CD4-positive, alpha-beta T cell treated with Interleukin-6 at 100 ng/mL for 8 hours (primary cell): ENCODE measurements at regions not wholly inside any gene's neighbourhood (a gene's known extent, or its start where the extent isn't known, plus 50 kb on each side); places are given as distances from the start of the nearest gene placed in this dataset.

Experiments used
- DNase-seq: peaks from one replicate; pipeline ENCODE4 v3.0.0-alpha.2; 2020; ENCODE audit warnings: mixed read lengths, low spot score

- no peak for DNase-seq
Measured at GRCh38 chr15:31554261-31554660, 227.6 kb downstream of the KLF13 start.

- DNase-seq = no peak
Measured at GRCh38 chr15:31555022-31555421, 228.4 kb downstream of the KLF13 start.

GRCh38 chr15:31556494-31557150 lies 230.0 kb downstream of the KLF13 start:
- DNase-seq = no peak

GRCh38 chr15:31557899-31558298 lies 231.3 kb downstream of the KLF13 start:
- no peak for DNase-seq

- no peak for DNase-seq
Measured at GRCh38 chr15:31558840-31559239, 232.2 kb downstream of the KLF13 start.

DNA sequence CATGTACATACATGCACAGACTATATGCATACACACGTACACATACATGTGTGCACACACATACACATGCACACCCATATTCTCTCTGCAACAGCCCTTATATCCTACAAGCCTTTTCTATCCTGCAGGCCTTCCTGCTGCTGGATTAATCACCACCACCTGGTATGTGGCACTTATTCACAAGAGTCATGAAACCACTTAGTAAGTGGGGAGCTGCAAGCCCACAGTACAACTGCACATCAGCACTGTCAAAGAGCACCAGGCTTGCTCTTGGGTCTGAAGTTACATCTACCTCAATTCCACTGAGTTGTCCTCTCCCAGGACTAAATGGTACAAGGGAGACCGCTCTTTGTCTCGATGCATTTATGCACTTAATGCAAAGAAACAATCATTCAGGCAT lies 233.2 kb downstream of the KLF13 start:
- DNase-seq = no peak

DNA sequence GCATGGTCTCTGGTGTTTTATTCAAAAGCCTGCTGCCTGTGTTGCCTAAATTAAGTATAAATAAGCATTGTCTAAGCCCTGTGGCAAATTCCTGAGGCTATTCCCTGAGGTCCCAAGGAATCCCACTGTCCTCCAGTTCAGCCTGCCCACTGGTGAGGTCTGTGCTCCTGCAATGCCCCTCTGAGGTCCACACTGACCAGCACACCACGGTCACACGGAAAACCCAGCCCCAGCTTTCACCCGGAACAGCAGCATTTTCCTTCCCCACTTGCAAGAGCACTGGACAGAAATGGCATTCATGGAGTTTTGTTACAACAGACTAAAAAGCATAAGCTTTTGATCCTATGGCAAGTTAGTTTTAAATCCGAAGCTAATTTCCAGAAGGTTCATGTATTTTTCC lies 234.0 kb downstream of the KLF13 start:
- no peak for DNase-seq

GRCh38 chr15:31561156-31561555 lies 234.5 kb downstream of the KLF13 start:
- no peak for DNase-seq

DNA sequence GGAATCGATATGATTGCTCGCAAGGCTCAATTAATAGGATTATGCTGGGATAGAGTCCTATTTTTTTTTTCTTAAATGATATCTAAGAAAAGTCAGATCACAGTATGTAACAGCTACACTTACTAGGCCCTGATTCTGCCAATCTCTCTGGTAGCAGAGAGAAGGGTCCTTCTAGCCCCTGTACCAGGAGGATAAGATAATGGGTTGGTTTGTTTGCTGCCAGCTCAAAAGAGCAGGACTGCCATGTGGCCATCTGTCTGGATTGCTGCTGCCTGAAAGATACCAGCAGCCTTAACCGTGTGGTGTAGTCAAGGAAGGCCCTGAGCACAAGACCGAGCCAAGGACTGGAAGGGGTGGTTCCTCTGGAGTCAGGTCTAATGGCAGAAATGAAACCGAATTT lies 236.4 kb downstream of the KLF13 start:
- DNase-seq = no peak

- no peak for DNase-seq
Measured at GRCh38 chr15:31563421-31563820, 236.8 kb downstream of the KLF13 start.

GRCh38 chr15:31567861-31568260 lies 241.2 kb downstream of the KLF13 start:
- DNase-seq = no peak

- DNase-seq = no peak
Measured at GRCh38 chr15:31569836-31570235, 243.2 kb downstream of the KLF13 start.

DNA sequence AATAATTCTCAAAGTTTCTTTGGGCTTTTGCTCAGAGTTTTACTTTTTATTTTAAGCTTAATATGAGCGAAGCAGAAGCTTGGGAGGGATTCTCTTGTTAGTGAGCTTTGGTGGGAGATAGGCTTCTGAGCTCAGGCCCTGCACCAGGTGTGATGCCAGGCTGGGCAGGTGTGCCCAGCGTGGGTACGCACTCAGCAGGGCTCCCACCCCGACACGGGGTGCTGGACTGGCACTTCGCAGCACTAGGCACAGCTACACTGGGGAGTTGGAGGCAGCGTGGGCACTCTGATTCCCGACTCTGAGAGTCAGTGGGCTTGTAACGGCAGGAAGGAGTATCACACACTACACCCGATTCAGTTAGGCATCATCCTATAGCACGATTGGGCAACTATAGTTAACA lies 244.0 kb downstream of the KLF13 start:
- no peak for DNase-seq

GRCh38 chr15:31571676-31572075 lies 245.0 kb downstream of the KLF13 start:
- DNase-seq = no peak

GRCh38 chr15:31573759-31574158 lies 247.1 kb downstream of the KLF13 start:
- DNase-seq = no peak

DNA sequence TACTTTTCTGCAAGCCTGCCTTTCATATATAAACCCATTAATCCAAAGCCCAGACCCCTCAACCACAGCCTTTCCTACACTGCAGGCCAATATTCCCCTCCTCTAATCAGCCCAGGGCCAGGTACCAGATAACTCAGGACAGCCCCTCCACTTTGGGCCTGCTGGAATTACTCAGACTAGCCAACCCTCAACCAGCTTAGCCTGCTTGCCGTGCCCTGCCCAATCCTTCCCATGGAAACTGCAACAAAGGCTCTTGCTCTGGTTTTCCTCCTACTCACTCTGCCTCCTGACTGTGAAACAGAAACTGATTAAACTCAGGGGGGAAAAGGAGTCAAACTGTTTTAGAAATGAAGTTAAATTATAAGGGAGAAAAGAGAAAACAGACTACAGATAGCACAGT lies 248.1 kb downstream of the KLF13 start:
- no peak for DNase-seq

GRCh38 chr15:31577108-31577507 lies 250.5 kb downstream of the KLF13 start:
- DNase-seq = no peak

DNA sequence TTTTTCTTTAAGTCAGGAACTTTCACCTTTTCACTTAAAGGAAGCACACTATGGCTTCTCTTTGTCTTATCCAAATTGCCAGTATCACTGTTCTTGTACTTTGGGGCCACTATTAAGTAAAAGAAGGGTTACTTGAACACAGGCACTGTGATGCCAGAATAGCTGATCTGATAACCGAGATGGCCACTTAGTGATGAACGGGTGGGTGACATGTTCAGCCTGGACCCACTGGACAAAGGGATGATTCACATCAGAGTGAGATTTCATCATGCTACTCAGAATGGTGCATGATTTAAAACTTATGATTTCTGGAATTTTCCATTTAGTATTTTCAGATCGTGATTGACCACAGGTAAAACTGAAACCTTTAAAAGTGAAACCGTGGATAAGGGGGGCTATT lies 252.6 kb downstream of the KLF13 start:
- DNase-seq = no peak

DNA sequence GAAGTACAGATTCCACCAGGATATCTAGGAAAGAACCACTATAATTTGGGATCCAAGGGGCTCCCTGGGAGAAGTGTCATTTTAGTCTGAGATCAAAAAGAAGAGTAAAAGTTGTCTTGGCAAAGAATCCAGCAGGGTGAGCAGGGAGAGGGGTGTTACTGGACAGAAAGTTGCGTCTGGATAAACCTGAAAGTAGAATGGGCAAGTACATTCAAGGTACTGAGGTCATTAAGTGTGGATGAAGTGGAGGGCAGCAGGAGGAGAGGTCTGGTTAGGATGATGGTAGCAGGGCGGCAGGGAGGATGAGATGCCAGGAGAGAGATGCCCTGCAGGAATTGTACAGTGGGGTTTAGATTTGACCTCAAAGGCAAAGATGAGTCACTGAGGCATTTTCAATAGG lies 253.3 kb downstream of the KLF13 start:
- DNase-seq = no peak

DNA sequence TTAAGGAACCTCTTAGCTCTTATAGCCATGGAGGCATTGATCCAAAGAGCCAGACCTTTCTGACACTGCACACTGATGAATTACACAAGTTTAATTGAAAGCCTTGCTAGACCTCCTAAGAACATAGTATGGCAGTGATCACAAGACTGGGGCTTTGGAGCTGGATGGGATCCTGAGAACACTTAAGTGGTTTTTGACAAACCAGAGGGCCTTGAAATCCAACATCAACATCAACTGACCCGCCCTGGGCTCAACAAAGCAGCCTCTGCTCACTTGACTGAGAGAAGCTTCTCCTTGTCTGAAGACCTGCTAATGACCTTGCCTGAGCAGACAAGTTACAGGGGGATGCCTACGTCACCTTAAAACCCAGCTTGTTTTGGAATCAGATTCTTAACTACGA lies 257.6 kb downstream of the KLF13 start:
- DNase-seq = no peak

- DNase-seq = no peak
Measured at GRCh38 chr15:31585240-31585639, 258.6 kb downstream of the KLF13 start.

- DNase-seq = no peak
Measured at GRCh38 chr15:31586841-31587240, 260.2 kb downstream of the KLF13 start.

DNA sequence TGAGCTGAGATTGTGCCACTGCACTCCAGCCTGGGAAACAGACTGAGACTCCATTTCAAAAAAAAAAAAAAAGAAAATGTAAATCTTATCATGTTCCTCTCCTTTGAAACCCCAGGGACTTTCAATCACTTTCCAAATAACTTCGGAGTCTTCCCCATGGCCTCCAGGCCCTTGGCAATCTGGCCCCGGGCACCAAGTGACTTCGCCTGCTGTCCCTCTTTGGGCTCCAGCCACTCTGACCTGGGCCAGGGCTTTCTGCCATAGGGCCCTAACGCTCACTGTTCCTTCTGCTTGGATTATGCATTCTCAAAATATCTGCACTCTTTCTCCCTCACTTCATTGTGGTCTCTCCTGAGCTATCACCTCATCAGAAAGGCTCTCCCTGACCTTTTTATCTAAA lies 260.9 kb downstream of the KLF13 start:
- no peak for DNase-seq

DNA sequence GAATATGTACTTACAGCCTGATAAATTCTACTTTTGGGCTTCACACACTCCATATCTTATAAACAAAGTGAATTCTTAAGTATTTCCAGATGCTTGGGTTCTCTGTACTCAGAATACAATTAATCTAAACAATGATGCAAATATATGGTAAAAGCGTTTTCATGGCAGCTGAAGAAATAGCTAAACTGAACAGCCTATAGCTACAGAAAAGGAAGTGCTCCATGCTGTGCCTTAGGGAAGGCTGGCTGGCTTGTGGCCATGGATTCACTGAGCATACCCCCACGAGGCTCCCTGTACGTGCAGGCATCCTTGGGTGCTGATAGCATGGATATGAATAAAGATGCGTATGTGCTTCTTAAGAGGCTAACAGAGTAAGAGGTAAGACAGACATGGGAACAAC lies 264.0 kb downstream of the KLF13 start:
- DNase-seq = no peak

DNA sequence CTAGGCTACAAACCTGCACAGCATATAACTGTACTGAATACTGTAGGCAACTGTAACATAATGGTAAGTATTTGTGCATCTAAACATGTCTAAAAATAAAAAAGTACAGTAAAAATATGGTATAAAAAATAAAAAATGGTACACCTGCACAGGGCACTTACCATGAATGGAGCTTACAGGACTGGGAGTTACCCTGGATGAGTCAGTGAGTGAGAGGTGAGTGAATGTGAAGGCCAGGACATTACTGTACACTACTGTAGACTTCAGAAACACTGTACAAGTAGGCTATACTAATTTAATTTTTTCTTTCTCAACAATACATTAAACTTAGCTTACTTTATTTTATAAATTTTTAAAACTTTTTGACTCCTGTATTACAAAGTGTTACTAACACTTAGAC lies 265.3 kb downstream of the KLF13 start:
- no peak for DNase-seq
